CD14-positive monocyte (primary cell): ENCODE measurements at regions not wholly inside any gene's neighbourhood (a gene's known extent, or its start where the extent isn't known, plus 50 kb on each side); places are given as distances from the start of the nearest gene placed in this dataset.
"Not testable (repeated sequence)": the region's sequence is repeated elsewhere in the genome, so short reads cannot be mapped to it uniquely, and the experiment has no call there.

Experiments used
- DNase-seq, 3 donors: peaks; one replicate each; pipeline ENCODE4 v3.0.0-alpha.2; 2011 to 2022
- H2AFZ ChIP-seq: 2 replicates; pipeline ENCODE4 v1.6.0; 2012; ENCODE audit warnings: mild to moderate bottlenecking, low read depth, low read length, inconsistent platforms; ENCODE audit not compliant: insufficient read depth, poor library complexity, severe bottlenecking
- H3K27ac ChIP-seq, 2 donors: 1 replicate in 1 of 2; 2 replicates in 1 of 2; pipeline ENCODE4 v1.5.1; 2012 to 2013; ENCODE audit warnings: low read length in 2 of 2, control low read depth in 1 of 2, inconsistent platforms in 1 of 2, low read depth in 1 of 2, mild to moderate bottlenecking in 1 of 2
- H3K27me3 ChIP-seq, 2 donors: one replicate each; pipeline versions ENCODE4 v1.6.0 to v1.6.1; 2011 to 2013; ENCODE audit warnings: low read length in 2 of 2; ENCODE audit not compliant: control insufficient read depth in 2 of 2, insufficient read depth in 2 of 2
- H3K36me3 ChIP-seq, 2 donors: replicated peaks in 1 of 2; 1 replicate in 1 of 2; 2 replicates in 1 of 2; pipeline versions ENCODE4 v1.5.1 to v1.6.1; 2012 to 2013; ENCODE audit warnings: low read length in 2 of 2, control low read depth in 1 of 2, inconsistent platforms in 1 of 2, mild to moderate bottlenecking in 1 of 2; ENCODE audit not compliant: insufficient read depth in 2 of 2, control insufficient read depth in 1 of 2
- H3K4me1 ChIP-seq, 2 donors: 1 replicate in 1 of 2; 2 replicates in 1 of 2; pipeline versions ENCODE4 v1.5.1 to v1.6.1; 2012 to 2013; ENCODE audit warnings: low read length in 2 of 2, control low read depth in 1 of 2, inconsistent platforms in 1 of 2, mild to moderate bottlenecking in 1 of 2, moderate library complexity in 1 of 2; ENCODE audit not compliant: insufficient read depth in 2 of 2, control insufficient read depth in 1 of 2
- H3K4me2 ChIP-seq: replicated peaks from 2 replicates; pipeline ENCODE3; 2012; ENCODE audit warnings: low read length, moderate library complexity, mild to moderate bottlenecking; ENCODE audit not compliant: poor library complexity, severe bottlenecking; ENCODE audit errors: extremely low read depth
- H3K4me3 ChIP-seq, 3 experiments: fragments of 200-600 bp in 1 of 3; sonication (generic) in 1 of 3; replicated peaks in 1 of 3; 1 replicate in 2 of 3; 2 replicates in 1 of 3; pipeline ENCODE4 v1.5.1; 2011 to 2013; ENCODE audit warnings: low read length in 3 of 3, mild to moderate bottlenecking in 3 of 3, control low read depth in 2 of 3, low read depth in 2 of 3, inconsistent platforms in 1 of 3, moderate library complexity in 1 of 3
- H3K79me2 ChIP-seq: 2 replicates; pipeline ENCODE4 v1.6.0; 2012; ENCODE audit warnings: mild to moderate bottlenecking, control low read depth, inconsistent platforms, low read length, moderate library complexity; ENCODE audit not compliant: insufficient read depth
- H3K9ac ChIP-seq: 2 replicates; pipeline ENCODE4 v1.6.0; 2017; ENCODE audit warnings: low read length, mild to moderate bottlenecking; ENCODE audit not compliant: insufficient read depth, poor library complexity, severe bottlenecking
- H3K9me3 ChIP-seq, 2 donors: replicated peaks in 1 of 2; 1 replicate in 1 of 2; 2 replicates in 1 of 2; pipeline versions ENCODE4 v1.5.1 to v1.6.1; 2012 to 2013; ENCODE audit warnings: low read length in 2 of 2, control low read depth in 1 of 2; ENCODE audit not compliant: control insufficient read depth in 1 of 2, insufficient read depth in 1 of 2
- H4K20me1 ChIP-seq: 2 replicates; pipeline ENCODE4 v1.6.0; 2012; ENCODE audit warnings: mild to moderate bottlenecking, low read length, control low read depth, moderate library complexity; ENCODE audit not compliant: insufficient read depth
- H3K27ac Mint-ChIP-seq, 7 donors: one replicate each; pipeline ENCODE4 v1.8.0; 2020; ENCODE audit warnings: mild to moderate bottlenecking in 7 of 7, mixed read lengths in 7 of 7, moderate library complexity in 6 of 7, inconsistent platforms in 2 of 7
- H3K27me3 Mint-ChIP-seq, 3 donors: one replicate each; pipeline ENCODE4 v1.8.0; 2021 to 2022; ENCODE audit warnings: low read depth in 3 of 3, mild to moderate bottlenecking in 3 of 3, mixed read lengths in 3 of 3, moderate library complexity in 3 of 3, inconsistent platforms in 1 of 3
- H3K36me3 Mint-ChIP-seq, 2 donors: one replicate each; pipeline ENCODE4 v1.8.0; 2020; ENCODE audit warnings: mixed read lengths in 2 of 2, inconsistent platforms in 1 of 2, mild to moderate bottlenecking in 1 of 2
- H3K4me1 Mint-ChIP-seq: one replicate; pipeline ENCODE4 v1.8.0; 2020; ENCODE audit warnings: mild to moderate bottlenecking, mixed read lengths
- H3K4me3 Mint-ChIP-seq, 2 donors: one replicate each; pipeline ENCODE4 v1.8.0; 2020; ENCODE audit warnings: mild to moderate bottlenecking in 2 of 2, mixed read lengths in 2 of 2, moderate library complexity in 1 of 2
- H3K9me3 Mint-ChIP-seq, 7 donors: one replicate each; pipeline ENCODE4 v1.8.0; 2020 to 2022; ENCODE audit warnings: mixed read lengths in 7 of 7, mild to moderate bottlenecking in 6 of 7, moderate library complexity in 6 of 7, inconsistent platforms in 2 of 7
- CTCF ChIP-seq: fragments of 200-600 bp; IDR thresholded peaks from one replicate; pipeline ENCODE4 v1.8.0; 2022; ENCODE audit warnings: antibody characterized with exemption, mild to moderate bottlenecking
- whole genome bisulfite sequencing: methylation state at CpG from one replicate; pipeline ENCODE4 v1.1.5; 2013; ENCODE audit warnings: missing lambda C conversion rate; ENCODE audit not compliant: insufficient coverage; 5-methylcytosine and 5-hydroxymethylcytosine counted together
- intact Hi-C, 2 donors: fragments of 100-400 bp; cut with micrococcal nuclease; formaldehyde crosslinking; loops; one replicate each; pipeline versions ENCODE4 v1.15.0 to v1.15.1; 2023

DNA sequence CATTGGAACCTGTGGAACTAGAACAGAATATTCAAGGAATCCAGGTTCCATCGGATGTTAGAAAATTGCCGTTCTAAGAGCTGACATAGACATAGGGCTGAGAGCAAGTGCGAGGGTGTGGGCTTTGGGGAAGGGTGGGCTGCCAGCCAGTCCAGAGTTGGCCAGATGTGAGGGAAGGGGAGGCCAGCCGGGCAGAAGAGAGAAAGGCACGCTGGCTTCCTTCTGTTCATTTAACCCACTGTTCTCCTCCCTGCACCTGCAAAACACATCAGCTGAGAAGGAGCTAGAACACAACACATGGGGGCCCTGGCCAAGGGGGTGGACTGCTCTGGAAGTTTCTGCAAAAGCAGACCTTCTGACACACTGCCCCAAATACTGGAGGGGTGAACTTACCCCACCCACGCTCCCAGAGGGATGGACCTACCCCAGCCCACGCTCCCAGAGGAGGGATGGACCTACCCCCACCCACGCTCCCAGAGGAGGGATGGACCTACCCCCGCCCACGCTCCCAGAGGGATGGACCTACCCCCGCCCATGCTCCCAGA lies 98.0 kb downstream of the SHANK2 start:
- no peaks in the 10 kb centered on the region for H3K4me1 ChIP-seq
- no peak overlapping the region for H2AFZ ChIP-seq
- H3K36me3 Mint-ChIP-seq: no peaks in the 10 kb centered on the region
- H3K27ac ChIP-seq: no peak overlapping the region
- no peak overlapping the region for H3K4me3 ChIP-seq
- H3K4me2 ChIP-seq: no peak overlapping the region
- H3K27ac Mint-ChIP-seq: no peak overlapping the region
- no peak for TF ChIP-seq CTCF
- no peak for DNase-seq
- 93% methylated on average over 3 of the region's 11 CpGs for WGBS
- peaks cover 0 to 8% of the 10 kb centered on the region in 2 donors for H3K27me3 ChIP-seq
- no peak overlapping the region for H3K9ac ChIP-seq
- no peaks in the 10 kb centered on the region for H3K79me2 ChIP-seq
- no peak overlapping the region for H3K4me3 Mint-ChIP-seq
- H3K9me3 ChIP-seq: no peaks in the 10 kb centered on the region
- no peaks in the 10 kb centered on the region for H3K36me3 ChIP-seq
- no peaks in the 10 kb centered on the region for H4K20me1 ChIP-seq
- H3K4me1 Mint-ChIP-seq: no peaks in the 10 kb centered on the region
- intact Hi-C loops: no loop called here
- H3K9me3 Mint-ChIP-seq: peaks cover 0 to 8% (median 5%) of the 10 kb centered on the region in 7 donors
- peaks cover 22 to 26% (median 25%) of the 10 kb centered on the region in 3 donors for H3K27me3 Mint-ChIP-seq

DNA sequence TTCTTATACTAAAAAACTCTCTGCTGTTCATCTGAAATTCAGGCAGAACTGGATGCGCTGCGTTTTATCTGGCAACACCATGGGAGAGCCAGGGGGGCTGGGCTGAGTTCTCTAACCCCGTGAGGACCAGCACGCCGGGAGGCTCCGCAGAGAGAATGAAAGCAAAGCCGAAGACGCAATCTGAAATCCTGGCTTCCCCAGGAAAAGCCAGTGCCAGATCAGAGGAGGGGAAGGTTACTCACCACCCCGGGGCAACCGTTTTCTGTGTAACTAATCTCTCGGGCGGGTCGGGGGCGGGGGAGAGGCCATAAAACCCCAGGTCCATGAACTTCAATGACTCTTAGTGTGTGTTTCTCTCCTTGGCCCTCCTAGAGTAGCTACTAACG lies 99.4 kb downstream of the SHANK2 start:
- Histone ChIP-seq H3K79me2 (no peaks in the 10 kb centered on the region), H3K27me3 (peaks cover 0 to 8% of the 10 kb centered on the region in 2 donors), H3K4me2 (no peak overlapping the region), H3K36me3 (no peaks in the 10 kb centered on the region), H3K9ac (no peak overlapping the region), H2AFZ (no peak overlapping the region), H3K27ac (no peak overlapping the region), H4K20me1 (no peaks in the 10 kb centered on the region), H3K4me1 (no peaks in the 10 kb centered on the region), H3K9me3 (no peaks in the 10 kb centered on the region), H3K4me3 (no peak overlapping the region)
- intact Hi-C loops: no loop called here
- no peak overlapping the region for H3K4me3 Mint-ChIP-seq
- H3K36me3 Mint-ChIP-seq: no peaks in the 10 kb centered on the region
- peaks cover 0 to 10% (median 6%) of the 10 kb centered on the region in 7 donors for H3K9me3 Mint-ChIP-seq
- no peak for DNase-seq
- WGBS: 5% methylated on average over 15 of the region's 15 CpGs
- peaks cover 22 to 26% (median 26%) of the 10 kb centered on the region in 3 donors for H3K27me3 Mint-ChIP-seq
- TF ChIP-seq CTCF: no peak
- no peaks in the 10 kb centered on the region for H3K4me1 Mint-ChIP-seq
- no peak overlapping the region for H3K27ac Mint-ChIP-seq

DNA sequence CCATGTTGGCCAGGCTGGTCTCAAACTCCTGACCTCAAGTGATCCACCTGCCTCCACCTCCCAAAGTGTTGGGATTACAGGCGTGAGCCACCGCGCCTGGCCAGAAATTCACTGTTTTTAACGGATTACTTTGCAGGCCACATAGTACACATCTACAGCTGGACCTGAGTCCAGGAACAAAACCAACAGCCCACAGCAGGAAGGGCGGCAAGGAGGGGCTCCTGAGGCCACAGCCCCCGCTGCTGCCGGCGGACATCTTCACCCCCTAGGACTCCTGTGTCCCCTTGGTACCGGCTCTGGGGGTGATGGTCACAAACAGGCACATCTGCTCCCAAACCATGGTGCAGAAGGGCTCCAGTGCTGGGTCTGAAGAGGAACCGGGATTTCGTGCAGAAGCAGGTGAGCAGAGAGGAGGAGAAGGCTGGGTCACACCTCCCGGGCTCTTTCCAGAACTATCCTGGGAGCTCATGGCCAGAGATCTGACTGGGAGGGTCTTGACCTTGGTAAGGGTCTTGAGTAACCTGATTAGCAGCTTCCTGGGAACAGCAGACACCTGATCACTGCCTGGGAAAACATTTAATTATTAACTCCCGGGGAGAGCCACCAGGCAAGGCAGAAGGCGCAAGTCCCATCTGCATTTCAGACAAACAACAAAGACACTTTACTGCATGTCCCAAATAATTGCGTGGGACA lies 99.9 kb downstream of the SHANK2 start:
- H3K9ac ChIP-seq, H2AFZ ChIP-seq, H3K79me2 ChIP-seq, H4K20me1 ChIP-seq, H3K4me3 ChIP-seq, DNase-seq, H3K36me3 ChIP-seq, H3K4me1 Mint-ChIP-seq, H3K36me3 Mint-ChIP-seq, H3K27ac Mint-ChIP-seq, H3K27ac ChIP-seq, H3K9me3 Mint-ChIP-seq, H3K9me3 ChIP-seq, H3K4me1 ChIP-seq, intact Hi-C loops, H3K27me3 ChIP-seq, H3K4me2 ChIP-seq: not testable (repeated sequence)
- peak overlapping the region in 1 of 2 donors; percentile 50 for H3K4me3 Mint-ChIP-seq
- peaks cover 22 to 26% (median 22%) of the 10 kb centered on the region in 3 donors for H3K27me3 Mint-ChIP-seq
- 61% methylated on average over 10 of the region's 15 CpGs for WGBS
